ENCODE measurements at regions not wholly inside any gene's neighbourhood (a gene's known extent, or its start where the extent isn't known, plus 50 kb on each side); places are given as distances from the start of the nearest gene placed in this dataset.

DNA sequence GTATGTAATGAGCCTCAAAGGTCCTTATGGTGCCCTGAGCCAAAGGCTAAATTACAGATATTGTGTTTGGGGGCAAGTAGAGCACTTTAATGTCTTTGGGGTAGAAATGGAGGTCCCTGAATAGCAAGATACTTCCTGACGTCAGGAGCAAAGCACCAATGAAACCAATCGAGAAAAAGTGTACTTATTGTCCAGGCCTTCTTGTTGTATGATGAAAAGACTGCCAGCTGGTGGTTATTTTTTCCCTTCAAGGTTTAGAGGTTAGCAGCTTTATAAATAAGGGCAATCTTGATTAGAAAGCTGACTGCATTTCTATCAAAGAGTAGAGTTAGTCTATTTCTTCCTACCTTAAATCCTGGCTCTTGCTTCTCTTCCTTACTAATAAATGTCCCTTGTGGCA is 76.1 kb upstream of the HSF2 start:
- TF ChIP-seq, protein P1, sequence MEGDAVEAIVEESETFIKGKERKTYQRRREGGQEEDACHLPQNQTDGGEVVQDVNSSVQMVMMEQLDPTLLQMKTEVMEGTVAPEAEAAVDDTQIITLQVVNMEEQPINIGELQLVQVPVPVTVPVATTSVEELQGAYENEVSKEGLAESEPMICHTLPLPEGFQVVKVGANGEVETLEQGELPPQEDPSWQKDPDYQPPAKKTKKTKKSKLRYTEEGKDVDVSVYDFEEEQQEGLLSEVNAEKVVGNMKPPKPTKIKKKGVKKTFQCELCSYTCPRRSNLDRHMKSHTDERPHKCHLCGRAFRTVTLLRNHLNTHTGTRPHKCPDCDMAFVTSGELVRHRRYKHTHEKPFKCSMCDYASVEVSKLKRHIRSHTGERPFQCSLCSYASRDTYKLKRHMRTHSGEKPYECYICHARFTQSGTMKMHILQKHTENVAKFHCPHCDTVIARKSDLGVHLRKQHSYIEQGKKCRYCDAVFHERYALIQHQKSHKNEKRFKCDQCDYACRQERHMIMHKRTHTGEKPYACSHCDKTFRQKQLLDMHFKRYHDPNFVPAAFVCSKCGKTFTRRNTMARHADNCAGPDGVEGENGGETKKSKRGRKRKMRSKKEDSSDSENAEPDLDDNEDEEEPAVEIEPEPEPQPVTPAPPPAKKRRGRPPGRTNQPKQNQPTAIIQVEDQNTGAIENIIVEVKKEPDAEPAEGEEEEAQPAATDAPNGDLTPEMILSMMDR (IDR thresholded peaks at IDR 0.05): no peak
- TF ChIP-seq POLR2A (IDR thresholded peaks at IDR 0.05) (no peak), POLR2AphosphoS5 (IDR thresholded peaks at IDR 0.05) (no peak)

Measured in stomach (tissue), 4 donors.